ENCODE measurements at regions not wholly inside any gene's neighbourhood (a gene's known extent, or its start where the extent isn't known, plus 50 kb on each side); places are given as distances from the start of the nearest gene placed in this dataset.

DNA sequence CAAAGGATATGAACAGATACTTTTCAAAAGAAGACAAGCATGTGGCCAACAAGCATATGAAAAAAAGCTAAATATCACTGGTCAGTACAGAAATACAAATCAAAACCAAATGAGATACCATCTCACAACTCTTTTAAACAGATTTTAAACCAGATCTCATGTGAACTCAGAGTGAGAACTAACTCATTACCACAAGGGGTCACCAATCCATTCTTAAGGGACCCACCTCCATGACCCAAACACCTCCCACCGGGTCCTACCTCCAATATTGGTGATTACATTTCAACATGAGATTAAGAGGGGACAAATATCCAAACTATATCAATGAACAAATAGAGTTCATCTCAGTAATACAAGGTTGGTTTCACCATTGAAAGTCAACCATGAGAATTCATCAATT, 319.8 kb upstream of the GULP1 start:
- Histone ChIP-seq H3K4me3 (ENCODE audit: insufficient read depth in 1 of 2, low read depth in 1 of 2, low read length in 2 of 2) (no peak overlapping the region), H3K23ac (ENCODE audit: low read length in 2 of 2) (no peak overlapping the region), H3K4ac (ENCODE audit: low read depth in 1 of 2, low read length in 2 of 2) (no peak overlapping the region), H3K9ac (ENCODE audit: low read length) (no peak overlapping the region), H2BK120ac (ENCODE audit: low read depth, low read length) (no peak overlapping the region), H2BK12ac (ENCODE audit: low read length in 2 of 2) (no peak overlapping the region), H3K4me2 (ENCODE audit: low read length, poor library complexity, severe bottlenecking) (no peak overlapping the region), H3K36me3 (ENCODE audit: control insufficient read depth in 1 of 2, insufficient read depth in 2 of 2, low read depth in 1 of 2, low read length in 2 of 2) (no peaks in the 10 kb centered on the region), H2BK15ac (ENCODE audit: low read depth, poor library complexity, severe bottlenecking) (no peak overlapping the region), H4K8ac (ENCODE audit: low read length) (no peak overlapping the region), H3K27ac (ENCODE audit: low read length, poor library complexity, severe bottlenecking) (no peak overlapping the region), H2AK5ac (ENCODE audit: low read length, severe bottlenecking) (no peak overlapping the region), H3K79me1 (replicated peaks; ENCODE audit: low read length, poor library complexity, severe bottlenecking) (no peaks in the 10 kb centered on the region), H3K18ac (ENCODE audit: low read depth in 1 of 2, low read length in 2 of 2) (no peak overlapping the region), H4K91ac (ENCODE audit: low read length) (no peak overlapping the region), H3K9me3 (ENCODE audit: control insufficient read depth, low read length) (no peaks in the 10 kb centered on the region), H3K14ac (ENCODE audit: low read length in 2 of 2) (no peak overlapping the region), H3K27me3 (ENCODE audit: control insufficient read depth in 1 of 2, insufficient read depth in 1 of 2, low read length in 2 of 2) (no peaks in the 10 kb centered on the region), H3K4me1 (ENCODE audit: control insufficient read depth, insufficient read depth, low read depth, low read length) (no peaks in the 10 kb centered on the region), H2AFZ (ENCODE audit: low read depth, low read length) (no peak overlapping the region), H2BK5ac (ENCODE audit: low read depth, low read length, poor library complexity, severe bottlenecking) (no peak overlapping the region)
- no CpG with 5 or more reads among the region's 1 CpG for WGBS
- no peak for DNase-seq

DNA sequence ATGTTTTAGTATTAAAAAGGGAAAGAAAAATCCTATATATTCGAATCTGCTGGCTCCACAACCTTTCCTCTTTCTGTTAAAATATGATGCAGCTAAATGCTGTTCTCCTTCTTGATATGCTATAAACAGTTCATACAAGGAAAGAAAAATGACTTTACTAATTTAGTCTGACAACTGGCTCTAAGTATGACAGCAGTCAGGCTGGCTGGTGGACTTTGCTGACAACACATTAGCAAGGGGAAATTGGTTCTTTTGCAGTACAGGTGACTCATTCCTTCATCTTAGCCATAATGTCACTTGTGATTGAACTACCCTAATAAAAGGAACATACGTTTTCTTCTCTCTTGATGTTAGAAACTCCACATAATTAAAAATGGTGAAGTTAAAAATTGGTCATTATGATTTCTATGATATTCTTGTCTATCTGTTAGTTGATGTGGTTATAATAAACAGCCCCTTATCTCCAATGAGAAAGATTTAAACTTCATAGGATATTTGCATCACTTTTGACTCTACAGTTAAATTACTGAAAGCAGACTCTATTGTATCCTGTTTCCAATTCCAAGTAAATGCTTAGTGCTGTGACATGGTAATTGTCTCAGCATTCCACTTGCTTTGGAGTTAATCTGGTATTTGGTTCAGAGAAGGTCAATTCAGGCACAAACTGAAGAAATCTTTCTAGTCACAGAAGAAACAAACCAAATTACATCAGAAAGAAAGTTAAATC, 315.3 kb upstream of the GULP1 start:
- DNase-seq = no peak
- Histone ChIP-seq H3K36me3 (ENCODE audit: control insufficient read depth in 1 of 2, insufficient read depth in 2 of 2, low read depth in 1 of 2, low read length in 2 of 2) (no peaks in the 10 kb centered on the region), H2AFZ (ENCODE audit: low read depth, low read length) (no peak overlapping the region), H2AK5ac (ENCODE audit: low read length, severe bottlenecking) (no peak overlapping the region), H2BK120ac (ENCODE audit: low read depth, low read length) (no peak overlapping the region), H3K9ac (ENCODE audit: low read length) (no peak overlapping the region), H3K27ac (ENCODE audit: low read length, poor library complexity, severe bottlenecking) (no peak overlapping the region), H3K4me2 (ENCODE audit: low read length, poor library complexity, severe bottlenecking) (no peak overlapping the region), H4K8ac (ENCODE audit: low read length) (no peak overlapping the region), H2BK5ac (ENCODE audit: low read depth, low read length, poor library complexity, severe bottlenecking) (no peak overlapping the region), H2BK15ac (ENCODE audit: low read depth, poor library complexity, severe bottlenecking) (no peak overlapping the region), H3K18ac (ENCODE audit: low read depth in 1 of 2, low read length in 2 of 2) (no peak overlapping the region), H3K4me1 (ENCODE audit: control insufficient read depth, insufficient read depth, low read depth, low read length) (no peaks in the 10 kb centered on the region), H3K27me3 (ENCODE audit: control insufficient read depth in 1 of 2, insufficient read depth in 1 of 2, low read length in 2 of 2) (no peaks in the 10 kb centered on the region), H3K9me3 (ENCODE audit: control insufficient read depth, low read length) (no peaks in the 10 kb centered on the region), H3K23ac (ENCODE audit: low read length in 2 of 2) (no peak overlapping the region), H2BK12ac (ENCODE audit: low read length in 2 of 2) (no peak overlapping the region), H3K14ac (ENCODE audit: low read length in 2 of 2) (no peak overlapping the region), H3K4ac (ENCODE audit: low read depth in 1 of 2, low read length in 2 of 2) (no peak overlapping the region), H4K91ac (ENCODE audit: low read length) (no peak overlapping the region), H3K4me3 (ENCODE audit: insufficient read depth in 1 of 2, low read depth in 1 of 2, low read length in 2 of 2) (no peak overlapping the region), H3K79me1 (replicated peaks; ENCODE audit: low read length, poor library complexity, severe bottlenecking) (no peaks in the 10 kb centered on the region)
- WGBS = no CpG with 5 or more reads among the region's 2 CpGs

DNA sequence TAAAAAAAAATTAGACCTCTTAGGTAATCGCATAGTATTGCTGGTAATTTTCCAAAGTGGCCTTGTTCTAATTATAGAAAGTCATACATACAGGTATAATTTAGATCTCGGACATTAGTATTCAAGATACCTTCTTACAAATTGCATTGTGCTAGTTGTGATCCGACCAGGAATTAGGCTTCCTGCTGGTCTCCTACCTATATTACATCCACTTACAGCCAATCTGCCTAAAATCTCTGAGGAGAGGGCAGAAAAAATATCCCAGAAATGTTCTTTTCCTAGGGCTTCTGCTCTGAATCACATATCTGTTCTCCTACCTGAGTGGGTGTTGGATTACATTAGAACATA, 314.7 kb upstream of the GULP1 start:
- Histone ChIP-seq H2BK5ac (ENCODE audit: low read depth, low read length, poor library complexity, severe bottlenecking) (no peak overlapping the region), H2BK120ac (ENCODE audit: low read depth, low read length) (no peak overlapping the region), H3K9ac (ENCODE audit: low read length) (no peak overlapping the region), H3K27ac (ENCODE audit: low read length, poor library complexity, severe bottlenecking) (no peak overlapping the region), H4K91ac (ENCODE audit: low read length) (no peak overlapping the region), H2AK5ac (ENCODE audit: low read length, severe bottlenecking) (no peak overlapping the region), H3K4me1 (ENCODE audit: control insufficient read depth, insufficient read depth, low read depth, low read length) (no peaks in the 10 kb centered on the region), H2AFZ (ENCODE audit: low read depth, low read length) (no peak overlapping the region), H3K79me1 (replicated peaks; ENCODE audit: low read length, poor library complexity, severe bottlenecking) (no peaks in the 10 kb centered on the region), H3K9me3 (ENCODE audit: control insufficient read depth, low read length) (no peaks in the 10 kb centered on the region), H2BK15ac (ENCODE audit: low read depth, poor library complexity, severe bottlenecking) (no peak overlapping the region), H2BK12ac (ENCODE audit: low read length in 2 of 2) (no peak overlapping the region), H3K14ac (ENCODE audit: low read length in 2 of 2) (no peak overlapping the region), H3K36me3 (ENCODE audit: control insufficient read depth in 1 of 2, insufficient read depth in 2 of 2, low read depth in 1 of 2, low read length in 2 of 2) (no peaks in the 10 kb centered on the region), H3K4me2 (ENCODE audit: low read length, poor library complexity, severe bottlenecking) (no peak overlapping the region), H3K4ac (ENCODE audit: low read depth in 1 of 2, low read length in 2 of 2) (no peak overlapping the region), H3K27me3 (ENCODE audit: control insufficient read depth in 1 of 2, insufficient read depth in 1 of 2, low read length in 2 of 2) (no peaks in the 10 kb centered on the region), H3K4me3 (ENCODE audit: insufficient read depth in 1 of 2, low read depth in 1 of 2, low read length in 2 of 2) (no peak overlapping the region), H3K18ac (ENCODE audit: low read depth in 1 of 2, low read length in 2 of 2) (no peak overlapping the region), H3K23ac (ENCODE audit: low read length in 2 of 2) (no peak overlapping the region), H4K8ac (ENCODE audit: low read length) (no peak overlapping the region)
- no peak for DNase-seq
- WGBS = 84% methylated on average over 2 of the region's 3 CpGs

DNA sequence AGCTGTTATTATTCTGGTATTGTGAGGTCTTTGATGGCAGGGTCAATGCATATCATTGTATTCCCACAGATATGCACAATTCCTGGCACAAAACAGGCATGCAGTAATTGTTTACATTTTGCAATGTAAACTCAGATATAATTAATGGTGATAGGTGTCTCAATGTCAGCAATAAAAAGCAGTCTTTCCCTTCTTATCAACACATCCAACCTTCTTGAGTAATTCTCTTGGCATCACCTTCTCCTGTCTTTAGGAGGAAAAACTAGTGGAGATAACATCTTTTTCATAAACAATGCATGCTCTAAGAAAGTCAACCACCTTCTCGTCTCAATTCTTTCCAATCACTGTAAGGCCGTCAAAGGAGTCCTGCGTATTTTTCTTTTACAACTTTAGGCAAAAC, 313.3 kb upstream of the GULP1 start:
- Histone ChIP-seq H4K8ac (ENCODE audit: low read length) (no peak overlapping the region), H2BK5ac (ENCODE audit: low read depth, low read length, poor library complexity, severe bottlenecking) (no peak overlapping the region), H3K18ac (ENCODE audit: low read depth in 1 of 2, low read length in 2 of 2) (no peak overlapping the region), H3K79me1 (replicated peaks; ENCODE audit: low read length, poor library complexity, severe bottlenecking) (no peaks in the 10 kb centered on the region), H2AK5ac (ENCODE audit: low read length, severe bottlenecking) (no peak overlapping the region), H3K4me2 (ENCODE audit: low read length, poor library complexity, severe bottlenecking) (no peak overlapping the region), H3K9ac (ENCODE audit: low read length) (no peak overlapping the region), H3K14ac (ENCODE audit: low read length in 2 of 2) (no peak overlapping the region), H4K91ac (ENCODE audit: low read length) (no peak overlapping the region), H2AFZ (ENCODE audit: low read depth, low read length) (no peak overlapping the region), H3K4me1 (ENCODE audit: control insufficient read depth, insufficient read depth, low read depth, low read length) (no peaks in the 10 kb centered on the region), H3K36me3 (ENCODE audit: control insufficient read depth in 1 of 2, insufficient read depth in 2 of 2, low read depth in 1 of 2, low read length in 2 of 2) (no peaks in the 10 kb centered on the region), H3K9me3 (ENCODE audit: control insufficient read depth, low read length) (no peaks in the 10 kb centered on the region), H3K27me3 (ENCODE audit: control insufficient read depth in 1 of 2, insufficient read depth in 1 of 2, low read length in 2 of 2) (no peaks in the 10 kb centered on the region), H3K23ac (ENCODE audit: low read length in 2 of 2) (no peak overlapping the region), H2BK15ac (ENCODE audit: low read depth, poor library complexity, severe bottlenecking) (no peak overlapping the region), H3K27ac (ENCODE audit: low read length, poor library complexity, severe bottlenecking) (no peak overlapping the region), H2BK12ac (ENCODE audit: low read length in 2 of 2) (no peak overlapping the region), H3K4ac (ENCODE audit: low read depth in 1 of 2, low read length in 2 of 2) (no peak overlapping the region), H3K4me3 (ENCODE audit: insufficient read depth in 1 of 2, low read depth in 1 of 2, low read length in 2 of 2) (no peak overlapping the region), H2BK120ac (ENCODE audit: low read depth, low read length) (no peak overlapping the region)
- 100% methylated on average over 1 of the region's 3 CpGs for WGBS
- DNase-seq = no peak
